HG03159 (cell line): ENCODE measurements at regions not wholly inside any gene's neighbourhood (a gene's known extent, or its start where the extent isn't known, plus 50 kb on each side); places are given as distances from the start of the nearest gene placed in this dataset.

Source experiments
- ATAC-seq: cut with Tn5 transposase; IDR thresholded peaks from one replicate; pipeline ENCODE4 v1.9.1; 2021; ENCODE audit warnings: mild to moderate bottlenecking, moderate library complexity; ENCODE audit not compliant: unreplicated experiment

DNA sequence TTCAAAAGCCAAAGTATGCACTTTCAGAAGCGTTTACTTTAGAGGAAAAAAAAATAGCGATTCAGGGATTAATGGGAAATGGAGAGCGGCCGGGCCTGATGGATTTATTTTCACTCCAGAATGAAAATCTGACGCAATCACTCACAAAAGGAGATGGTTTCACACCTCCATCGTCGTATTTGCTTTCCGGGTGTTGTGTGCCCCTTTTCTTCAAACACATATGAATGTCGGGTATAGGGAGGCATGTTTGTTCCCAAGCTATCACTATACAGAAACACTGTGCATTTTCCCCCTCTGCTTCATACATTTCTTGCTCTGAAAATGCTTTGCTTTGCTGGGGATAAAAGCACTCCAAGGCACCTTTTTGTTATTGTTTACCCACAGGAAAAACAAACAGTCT lies 562.2 kb upstream of the ZFHX3 start:
- no peak for ATAC-seq

GRCh38 chr16:73608911-73609310 lies 561.0 kb upstream of the ZFHX3 start:
- ATAC-seq: no peak

DNA sequence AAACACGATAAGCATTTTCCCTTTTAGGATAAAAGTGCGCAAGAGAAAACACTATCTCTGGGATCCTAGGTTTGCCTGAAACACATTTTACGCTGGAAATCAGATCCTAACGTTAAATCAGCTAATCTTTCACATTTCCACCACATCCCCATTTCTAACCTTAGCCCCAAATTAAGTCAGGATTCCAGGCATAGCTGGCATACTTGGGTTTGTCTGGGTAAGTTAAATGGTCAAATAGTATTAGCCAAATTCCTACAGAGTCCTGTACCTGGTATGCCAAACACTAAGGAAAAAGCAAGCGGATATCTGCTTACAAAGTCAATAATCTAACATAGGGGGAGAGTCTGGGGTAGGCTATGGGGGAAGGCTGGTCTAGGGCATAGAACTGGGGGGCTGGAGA lies 557.4 kb upstream of the ZFHX3 start:
- ATAC-seq: no peak

DNA sequence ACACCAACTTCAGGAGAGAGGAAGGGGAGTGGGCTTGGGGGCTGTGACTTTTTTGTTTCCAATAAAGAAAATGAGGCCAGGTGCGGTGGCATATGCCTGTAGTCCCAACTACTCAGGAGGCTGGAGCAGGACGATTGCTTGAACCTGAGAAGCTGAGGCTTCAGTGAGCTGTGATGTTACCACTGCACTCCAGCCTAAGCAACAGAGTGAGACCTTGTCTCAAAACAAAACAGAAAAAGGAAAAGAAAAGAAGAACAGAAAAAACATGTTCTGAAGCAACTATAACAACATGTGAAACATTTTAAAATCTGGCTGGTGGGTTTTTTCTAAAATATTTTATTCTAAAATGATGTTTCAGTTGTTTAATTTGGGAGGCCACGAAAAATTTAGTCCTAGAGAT lies 554.0 kb upstream of the ZFHX3 start:
- peak; percentile 64 for ATAC-seq

GRCh38 chr16:73599870-73600269 lies 551.9 kb upstream of the ZFHX3 start:
- ATAC-seq: no peak

DNA sequence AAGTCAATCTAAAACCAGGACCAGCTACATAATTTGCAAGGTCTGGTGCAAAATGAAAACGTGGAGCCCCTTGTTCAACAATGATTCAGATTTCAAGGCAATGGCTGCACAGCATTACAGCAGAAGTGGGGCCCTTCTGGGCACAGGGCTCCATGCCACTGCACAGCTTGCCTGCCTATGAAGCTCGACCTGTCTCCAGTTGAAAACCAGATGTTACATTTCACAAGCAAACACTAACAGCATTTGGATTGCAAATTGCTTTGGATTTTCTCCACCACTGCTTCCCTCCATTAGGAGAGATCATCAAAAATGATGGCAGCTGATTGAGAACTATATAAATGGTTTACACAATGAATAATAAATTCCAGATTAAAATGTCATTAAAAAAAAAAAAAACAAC lies 551.4 kb upstream of the ZFHX3 start:
- no peak for ATAC-seq

DNA sequence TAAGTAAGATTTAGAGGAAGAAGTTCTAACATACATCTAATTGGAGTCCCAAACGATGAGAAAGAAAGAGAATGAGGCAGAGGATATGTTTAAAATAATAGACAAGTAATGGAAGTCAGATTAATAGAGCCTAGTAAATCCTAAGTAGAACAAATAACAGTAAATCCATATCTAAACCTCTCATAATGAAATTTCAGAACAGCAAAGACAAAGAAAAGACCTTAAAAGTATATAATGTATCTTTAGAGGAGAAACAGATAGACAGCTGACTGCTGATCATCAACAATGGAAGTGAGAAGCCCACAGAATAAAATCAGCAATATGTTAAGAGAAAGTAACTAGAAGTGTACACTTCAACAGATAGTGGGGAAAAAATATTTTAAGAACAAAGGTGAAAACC lies 536.2 kb upstream of the ZFHX3 start:
- no peak for ATAC-seq

DNA sequence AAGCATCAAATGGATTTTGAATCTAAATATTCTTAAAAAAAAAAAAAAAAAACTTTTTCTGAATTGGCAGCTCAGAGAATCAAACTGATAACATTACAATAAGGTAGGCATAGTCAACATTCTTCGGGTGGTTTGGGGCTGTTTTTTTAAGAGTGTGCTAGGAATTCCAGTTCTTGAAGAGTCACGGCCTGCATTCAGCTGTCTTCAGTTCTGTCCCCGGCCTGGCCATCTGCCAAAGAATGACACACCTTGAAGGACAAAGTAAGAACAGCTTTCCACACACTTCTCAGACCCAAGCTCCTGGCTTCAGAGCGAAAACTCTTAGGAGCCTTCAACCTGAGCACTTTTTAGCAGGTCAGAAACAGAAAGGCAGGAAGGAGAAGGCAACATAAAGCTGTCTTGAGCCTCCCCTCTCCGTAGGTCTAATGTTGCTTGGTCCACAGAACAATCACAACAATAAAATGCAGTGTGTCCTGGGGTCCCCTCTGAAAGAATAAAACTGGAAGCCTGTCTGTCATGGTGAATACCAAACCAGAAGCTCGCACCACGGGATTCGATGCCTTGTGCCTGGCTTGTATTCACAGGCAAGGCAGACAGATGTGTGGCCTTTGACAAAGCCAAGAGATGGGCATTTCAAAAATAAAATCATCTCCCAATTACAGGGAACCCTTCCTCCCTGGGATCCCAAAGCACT lies 524.4 kb upstream of the ZFHX3 start:
- ATAC-seq: no peak

DNA sequence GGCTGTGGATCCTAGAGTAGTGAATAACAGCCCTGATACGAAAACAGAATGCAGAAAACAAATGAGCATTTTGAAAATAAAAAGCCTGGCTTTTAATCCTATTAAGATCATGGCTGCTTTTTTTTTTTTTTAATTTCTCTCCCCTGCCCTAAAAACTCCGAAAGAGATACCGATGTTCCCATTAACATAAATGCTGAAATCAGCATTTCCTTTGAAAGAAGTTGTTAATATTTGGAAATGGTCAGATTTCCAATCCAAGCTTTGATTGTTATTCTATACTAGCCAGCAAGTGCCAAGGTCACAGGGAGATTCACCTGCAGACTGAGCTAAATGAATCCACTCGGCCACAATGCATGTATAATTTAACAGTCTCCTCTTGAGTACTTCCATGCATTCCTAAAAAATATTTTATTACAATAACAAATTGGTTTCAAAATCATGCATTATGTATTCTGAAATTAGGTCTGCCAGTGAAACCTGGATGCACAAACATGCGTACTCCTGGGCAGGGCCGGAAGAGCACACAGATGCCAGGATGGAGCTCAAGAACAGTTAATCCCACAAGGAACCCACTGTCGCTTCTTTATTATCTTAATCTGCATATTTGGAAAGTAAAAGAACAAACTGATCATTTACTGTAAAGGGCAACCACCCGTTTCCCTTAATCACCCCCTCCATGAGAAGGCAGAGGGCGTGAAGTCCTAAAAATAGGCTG lies 521.5 kb upstream of the ZFHX3 start:
- no peak for ATAC-seq

GRCh38 chr16:73568769-73569168 lies 520.8 kb upstream of the ZFHX3 start:
- ATAC-seq: no peak

- no peak for ATAC-seq
Measured at GRCh38 chr16:73565925-73566324, 518.0 kb upstream of the ZFHX3 start.

- no peak for ATAC-seq
Measured at GRCh38 chr16:73565263-73565662, 517.3 kb upstream of the ZFHX3 start.

- no peak for ATAC-seq
Measured at GRCh38 chr16:73563709-73564108, 515.8 kb upstream of the ZFHX3 start.

DNA sequence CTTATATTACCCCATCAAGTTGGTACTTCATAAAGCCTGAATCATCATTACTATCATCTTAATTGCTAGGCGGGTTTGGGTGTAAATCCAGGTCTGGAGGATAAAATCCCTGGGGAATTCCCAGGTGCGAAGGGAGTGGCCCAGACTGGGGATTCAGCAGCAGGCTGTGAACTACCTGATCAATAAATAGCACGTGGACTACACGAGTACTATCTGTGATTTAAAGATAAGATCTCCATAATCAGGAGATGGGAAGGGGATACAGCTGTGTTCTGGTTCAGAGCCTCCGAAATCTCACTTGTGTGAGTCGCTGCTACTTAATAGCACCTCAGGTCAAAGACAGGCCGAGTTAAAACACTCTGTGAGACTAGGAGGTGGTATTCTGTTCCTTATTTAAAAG lies 512.6 kb upstream of the ZFHX3 start:
- no peak for ATAC-seq

DNA sequence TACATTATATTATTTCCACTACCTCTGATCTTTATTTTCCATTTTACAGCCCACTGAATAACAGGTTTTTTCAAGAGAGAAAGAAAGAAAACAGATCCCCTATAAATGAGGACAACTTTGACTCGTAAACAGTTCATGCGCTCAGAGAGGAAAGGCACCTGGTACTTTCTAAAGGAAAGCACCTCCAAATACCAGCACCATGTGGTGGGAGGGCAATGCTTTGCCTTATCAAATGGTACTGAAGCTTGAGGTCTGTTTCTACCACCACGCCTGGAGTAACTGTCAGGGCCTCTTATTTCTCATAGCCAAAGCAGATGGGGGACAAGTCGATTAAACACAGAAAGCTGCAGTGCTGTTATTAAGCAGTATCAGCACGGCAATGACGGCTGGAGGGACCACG lies 510.3 kb upstream of the ZFHX3 start:
- no peak for ATAC-seq

- no peak for ATAC-seq
Measured at GRCh38 chr16:73553941-73554660, 506.2 kb upstream of the ZFHX3 start.

GRCh38 chr16:73549984-73550631 lies 502.2 kb upstream of the ZFHX3 start:
- no peak for ATAC-seq

GRCh38 chr16:73547552-73548403 lies 499.9 kb upstream of the ZFHX3 start:
- no peak for ATAC-seq

DNA sequence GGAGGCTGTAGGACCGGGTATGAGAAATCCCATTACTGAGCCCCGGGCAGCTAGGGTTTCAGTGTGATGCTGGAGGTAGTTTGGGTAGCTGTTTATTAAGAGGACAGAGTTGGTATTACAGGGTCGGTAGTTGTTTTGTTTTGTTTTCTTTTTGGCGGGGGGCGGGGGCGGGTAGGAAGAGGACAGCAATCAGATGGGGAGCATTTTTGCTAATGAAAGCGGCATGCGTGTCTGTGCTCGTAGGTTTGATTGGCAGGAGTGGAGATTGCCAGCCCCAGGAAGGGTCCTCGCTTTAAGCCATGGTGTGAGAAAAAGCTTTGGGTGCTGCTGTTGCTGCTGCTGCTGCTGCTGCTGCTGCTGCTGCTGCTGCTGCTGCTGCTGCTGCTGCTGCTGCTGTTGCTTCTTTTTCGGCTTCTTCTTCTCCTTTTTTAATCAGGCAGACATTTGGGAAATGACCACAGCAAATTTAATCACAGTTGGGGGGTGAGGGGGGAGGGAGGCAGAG lies 498.5 kb upstream of the ZFHX3 start:
- ATAC-seq: no peak

DNA sequence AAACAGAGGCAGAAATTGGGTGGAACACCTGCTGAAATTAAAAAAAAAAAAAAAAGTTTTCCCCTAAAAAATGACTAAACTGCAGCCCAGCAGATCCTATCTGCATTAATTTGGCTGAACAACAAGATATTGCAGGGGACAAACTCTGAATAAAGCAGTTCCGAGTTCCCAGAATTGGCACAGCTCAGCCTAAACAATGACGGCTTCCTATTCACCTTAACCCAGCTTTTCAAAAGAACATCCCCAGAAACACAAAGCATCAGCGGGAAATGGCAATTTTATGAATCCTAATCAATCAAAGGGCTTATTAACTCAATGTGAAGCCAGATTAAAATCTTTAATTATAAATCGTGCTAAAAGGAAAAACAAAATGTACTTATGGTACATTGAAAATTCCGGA lies 497.8 kb upstream of the ZFHX3 start:
- no peak for ATAC-seq
